ENCODE measurements at regions not wholly inside any gene's neighbourhood (a gene's known extent, or its start where the extent isn't known, plus 50 kb on each side); places are given as distances from the start of the nearest gene placed in this dataset.
"Not testable (repeated sequence)": the region's sequence is repeated elsewhere in the genome, so short reads cannot be mapped to it uniquely, and the experiment has no call there.

DNA sequence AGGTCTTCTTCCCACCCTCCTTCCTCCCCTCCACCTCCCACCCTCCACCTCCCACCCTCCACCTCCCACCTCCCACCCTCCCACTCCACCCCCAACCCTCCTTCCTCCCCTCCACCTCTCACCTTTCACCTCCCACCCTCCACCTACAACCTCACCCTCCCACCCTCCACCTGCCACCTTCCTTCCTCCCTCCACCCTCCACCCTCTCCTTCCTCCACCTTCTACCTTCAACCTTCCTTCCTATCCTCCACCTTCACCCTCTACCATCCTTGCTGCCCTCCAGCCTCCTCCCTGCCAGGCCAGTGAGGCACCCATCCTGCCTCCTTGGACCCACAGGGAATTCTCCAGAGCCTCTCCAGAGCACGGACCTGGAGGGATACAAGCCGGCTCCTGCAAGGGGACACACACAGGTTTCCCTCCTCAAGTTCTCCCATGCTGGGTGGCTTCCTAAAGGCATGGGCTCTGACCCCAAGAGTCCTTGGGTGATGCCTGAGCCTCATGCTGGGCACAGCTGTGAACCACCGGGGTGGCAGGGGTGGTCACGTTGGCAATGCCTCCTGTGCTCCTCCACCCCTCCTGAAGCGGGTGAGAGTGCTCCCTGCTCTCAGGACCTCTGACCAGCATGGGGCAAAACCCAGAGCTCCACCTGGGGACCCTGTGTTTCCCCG is 293.0 kb downstream of the NDUFA10 start:
- Histone ChIP-seq H3K9me3 (ENCODE audit: control insufficient read depth in 1 of 2, insufficient read depth in 1 of 2, low read length in 2 of 2) (peaks cover 0 to 12% of the 10 kb centered on the region in 2 experiments), H3K4me3 (ENCODE audit: low read length) (no peak overlapping the region), H3K27ac (ENCODE audit: low read depth in 1 of 2, low read length in 2 of 2) (no peak overlapping the region), H3K36me3 (ENCODE audit: insufficient read depth, low read length) (no peaks in the 10 kb centered on the region), H3K4me1 (ENCODE audit: insufficient read depth, low read length) (peaks cover 13% of the 10 kb centered on the region), H3K27me3 (ENCODE audit: control insufficient read depth in 1 of 2, insufficient read depth in 2 of 2, low read length in 2 of 2) (peaks cover 0 to 2% of the 10 kb centered on the region in 2 experiments)
- TF ChIP-seq, protein P1, sequence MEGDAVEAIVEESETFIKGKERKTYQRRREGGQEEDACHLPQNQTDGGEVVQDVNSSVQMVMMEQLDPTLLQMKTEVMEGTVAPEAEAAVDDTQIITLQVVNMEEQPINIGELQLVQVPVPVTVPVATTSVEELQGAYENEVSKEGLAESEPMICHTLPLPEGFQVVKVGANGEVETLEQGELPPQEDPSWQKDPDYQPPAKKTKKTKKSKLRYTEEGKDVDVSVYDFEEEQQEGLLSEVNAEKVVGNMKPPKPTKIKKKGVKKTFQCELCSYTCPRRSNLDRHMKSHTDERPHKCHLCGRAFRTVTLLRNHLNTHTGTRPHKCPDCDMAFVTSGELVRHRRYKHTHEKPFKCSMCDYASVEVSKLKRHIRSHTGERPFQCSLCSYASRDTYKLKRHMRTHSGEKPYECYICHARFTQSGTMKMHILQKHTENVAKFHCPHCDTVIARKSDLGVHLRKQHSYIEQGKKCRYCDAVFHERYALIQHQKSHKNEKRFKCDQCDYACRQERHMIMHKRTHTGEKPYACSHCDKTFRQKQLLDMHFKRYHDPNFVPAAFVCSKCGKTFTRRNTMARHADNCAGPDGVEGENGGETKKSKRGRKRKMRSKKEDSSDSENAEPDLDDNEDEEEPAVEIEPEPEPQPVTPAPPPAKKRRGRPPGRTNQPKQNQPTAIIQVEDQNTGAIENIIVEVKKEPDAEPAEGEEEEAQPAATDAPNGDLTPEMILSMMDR (IDR thresholded peaks at IDR 0.05) = no peak
- intact Hi-C loops (cut with DNase I, micrococcal nuclease) = no loop called here
- Mint-ChIP-seq H3K27ac (no peak overlapping the region), H3K9me3 (no peaks in the 10 kb centered on the region), H3K27me3 (no peaks in the 10 kb centered on the region), H3K36me3 (ENCODE audit: low read depth) (no peaks in the 10 kb centered on the region), H3K4me3 (no peak overlapping the region), H3K4me1 (ENCODE audit: low read depth) (no peaks in the 10 kb centered on the region)
- POLR2A ChIA-PET = no interaction called here
- ATAC-seq (ENCODE audit: poor library complexity) (no peak), DNase-seq (no peak)
- CTCF ChIA-PET = no interaction called here

DNA sequence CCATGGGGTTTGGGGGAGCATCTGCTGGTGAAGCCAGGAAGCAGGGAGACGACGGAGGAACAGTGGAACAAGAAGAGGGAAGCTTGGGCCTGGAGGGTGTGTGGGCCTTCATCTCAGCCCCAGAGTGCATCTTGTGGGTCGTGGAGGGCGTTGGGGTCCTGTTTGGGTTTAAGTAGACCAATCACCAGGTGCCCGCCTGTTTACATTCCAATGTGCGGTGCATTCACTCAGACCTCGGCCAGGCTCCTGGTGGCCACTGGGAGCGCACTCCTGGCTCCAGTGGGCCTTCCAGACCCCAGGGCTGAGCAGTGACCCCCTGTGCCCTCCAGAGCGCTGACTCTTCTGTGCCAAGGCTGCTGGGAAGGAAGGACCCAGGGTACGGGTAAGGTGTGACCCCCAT is 293.7 kb downstream of the NDUFA10 start:
- Histone ChIP-seq H3K4me3 (ENCODE audit: low read length) (no peak overlapping the region), H3K36me3 (ENCODE audit: insufficient read depth, low read length) (no peaks in the 10 kb centered on the region), H3K27me3 (ENCODE audit: control insufficient read depth in 1 of 2, insufficient read depth in 2 of 2, low read length in 2 of 2) (peaks cover 0 to 2% of the 10 kb centered on the region in 2 experiments), H3K27ac (ENCODE audit: low read depth in 1 of 2, low read length in 2 of 2) (no peak overlapping the region), H3K4me1 (ENCODE audit: insufficient read depth, low read length) (peaks cover 13% of the 10 kb centered on the region), H3K9me3 (ENCODE audit: control insufficient read depth in 1 of 2, insufficient read depth in 1 of 2, low read length in 2 of 2) (peaks cover 0 to 12% of the 10 kb centered on the region in 2 experiments)
- no peaks in the 10 kb centered on the region for H3K36me3 Mint-ChIP-seq (ENCODE audit: low read depth)
- ChIA-PET POLR2A (no interaction called here), CTCF (no interaction called here)
- intact Hi-C loops (cut with DNase I, micrococcal nuclease) = no loop called here
- H3K4me3 Mint-ChIP-seq = no peak overlapping the region
- H3K27me3 Mint-ChIP-seq = no peaks in the 10 kb centered on the region
- TF ChIP-seq, protein P1 (IDR thresholded peaks at IDR 0.05) = no peak
- ATAC-seq (ENCODE audit: poor library complexity) (no peak), DNase-seq (no peak)
- no peaks in the 10 kb centered on the region for H3K9me3 Mint-ChIP-seq
- no peaks in the 10 kb centered on the region for H3K4me1 Mint-ChIP-seq (ENCODE audit: low read depth)
- H3K27ac Mint-ChIP-seq = no peak overlapping the region

DNA sequence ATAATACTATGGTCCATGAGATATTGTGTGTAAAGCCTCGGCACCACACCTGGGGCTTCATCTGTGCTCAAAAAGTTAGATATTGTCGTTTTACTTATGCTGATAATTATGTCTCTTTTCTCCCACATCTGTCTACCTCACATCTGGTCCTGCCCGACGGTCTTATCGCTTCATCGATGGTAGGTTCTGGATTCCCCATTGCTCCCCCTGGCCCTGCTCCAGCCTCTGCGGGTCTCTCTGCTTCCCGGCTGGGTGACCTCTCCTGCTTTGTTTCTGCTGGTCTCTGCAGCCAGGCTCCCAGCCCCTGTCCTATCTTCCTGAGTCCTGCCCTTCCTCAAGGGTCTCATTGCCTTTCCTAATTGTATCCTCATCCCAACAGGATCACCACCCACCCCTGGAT is 294.2 kb downstream of the NDUFA10 start:
- no peaks in the 10 kb centered on the region for H3K36me3 Mint-ChIP-seq (ENCODE audit: low read depth)
- Histone ChIP-seq H3K4me3 (ENCODE audit: low read length) (no peak overlapping the region), H3K27ac (ENCODE audit: low read depth in 1 of 2, low read length in 2 of 2) (no peak overlapping the region), H3K9me3 (ENCODE audit: control insufficient read depth in 1 of 2, insufficient read depth in 1 of 2, low read length in 2 of 2) (peaks cover 0 to 12% of the 10 kb centered on the region in 2 experiments), H3K27me3 (ENCODE audit: control insufficient read depth in 1 of 2, insufficient read depth in 2 of 2, low read length in 2 of 2) (peaks cover 0 to 2% of the 10 kb centered on the region in 2 experiments), H3K4me1 (ENCODE audit: insufficient read depth, low read length) (peaks cover 13% of the 10 kb centered on the region), H3K36me3 (ENCODE audit: insufficient read depth, low read length) (no peaks in the 10 kb centered on the region)
- ChIA-PET POLR2A (no interaction called here), CTCF (no interaction called here)
- H3K9me3 Mint-ChIP-seq = no peaks in the 10 kb centered on the region
- intact Hi-C loops (cut with DNase I, micrococcal nuclease) = no loop called here
- no peak overlapping the region for H3K27ac Mint-ChIP-seq
- no peaks in the 10 kb centered on the region for H3K4me1 Mint-ChIP-seq (ENCODE audit: low read depth)
- no peak overlapping the region for H3K4me3 Mint-ChIP-seq
- no peaks in the 10 kb centered on the region for H3K27me3 Mint-ChIP-seq
- DNase-seq = no peak
- ATAC-seq (ENCODE audit: poor library complexity) = no peak
- TF ChIP-seq, protein P1 (IDR thresholded peaks at IDR 0.05) = no peak

DNA sequence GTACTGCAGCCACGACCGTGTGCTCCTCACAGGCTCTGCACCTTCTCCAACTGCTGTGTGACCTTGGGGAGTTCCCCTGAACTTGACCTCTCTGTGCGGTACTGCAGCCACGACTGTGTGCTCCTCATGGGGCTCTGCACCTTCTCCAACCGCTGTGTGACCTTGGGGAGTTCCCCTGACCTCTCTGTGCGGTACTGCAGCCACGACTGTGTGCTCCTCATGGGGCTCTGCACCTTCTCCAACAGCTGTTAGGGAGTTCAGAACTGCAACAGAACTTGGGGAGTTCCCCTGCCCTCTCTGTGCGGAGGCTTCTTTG is 294.6 kb downstream of the NDUFA10 start:
- H3K27ac ChIP-seq (ENCODE audit: low read depth in 1 of 2, low read length in 2 of 2); H3K4me1 Mint-ChIP-seq (ENCODE audit: low read depth); CTCF ChIA-PET; H3K27me3 Mint-ChIP-seq; H3K36me3 Mint-ChIP-seq (ENCODE audit: low read depth); H3K4me3 Mint-ChIP-seq; H3K36me3 ChIP-seq (ENCODE audit: insufficient read depth, low read length); ATAC-seq (ENCODE audit: poor library complexity); POLR2A ChIA-PET; H3K27ac Mint-ChIP-seq; intact Hi-C loops (cut with DNase I, micrococcal nuclease); H3K27me3 ChIP-seq (ENCODE audit: control insufficient read depth in 1 of 2, insufficient read depth in 2 of 2, low read length in 2 of 2); H3K9me3 Mint-ChIP-seq; H3K4me3 ChIP-seq (ENCODE audit: low read length): not testable (repeated sequence)
- peak in 2 of 14 experiments; percentile 20 to 39 for DNase-seq
- peaks cover 0 to 12% of the 10 kb centered on the region in 2 experiments for H3K9me3 ChIP-seq (ENCODE audit: control insufficient read depth in 1 of 2, insufficient read depth in 1 of 2, low read length in 2 of 2)
- H3K4me1 ChIP-seq (ENCODE audit: insufficient read depth, low read length) = peaks cover 13% of the 10 kb centered on the region
